Coronary artery (tissue), 2 donors: ENCODE measurements at regions not wholly inside any gene's neighbourhood (a gene's known extent, or its start where the extent isn't known, plus 50 kb on each side); places are given as distances from the start of the nearest gene placed in this dataset.

ENCODE experiments used
- DNase-seq: peaks from one replicate; pipeline ENCODE4 v3.0.0-alpha.2; 2017; ENCODE audit warnings: low spot score
- H3K27ac ChIP-seq, 2 donors: fragments of 200-600 bp; sonication (generic); one replicate each; pipeline ENCODE4 v1.5.1; 2016 to 2019
- H3K4me3 ChIP-seq: fragments of 200-600 bp; sonication (generic); 2 replicates; pipeline ENCODE4 v1.5.1; 2016; ENCODE audit warnings: mild to moderate bottlenecking, moderate library complexity
- TF ChIP-seq, protein P1 (sequence below): fragments of 200-600 bp; sonication (generic); IDR thresholded peaks from one replicate; pipeline ENCODE4 v1.5.1; 2019; ENCODE audit warnings: antibody characterized with exemption

DNA sequence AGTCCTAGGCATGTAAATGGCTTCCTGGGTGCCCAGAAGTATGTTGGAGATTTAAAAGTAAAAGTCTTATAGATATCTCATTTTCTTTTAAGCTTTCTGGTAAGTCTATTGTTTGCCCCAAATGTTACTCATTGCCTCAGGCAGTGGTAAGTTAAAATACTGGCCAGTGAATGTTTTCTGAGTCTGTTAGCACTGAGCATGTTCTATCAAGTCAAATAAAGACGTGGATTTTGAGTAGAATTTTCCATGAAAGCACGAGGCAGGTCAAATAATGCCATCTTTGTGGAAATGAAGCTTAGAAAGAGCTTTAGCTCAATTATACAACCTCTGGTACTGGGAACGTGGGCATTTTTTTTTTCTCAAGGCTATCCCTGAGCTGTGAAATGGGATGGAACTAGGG lies 651.3 kb upstream of the ACO1 start:
- Histone ChIP-seq H3K4me3 (no peak overlapping the region), H3K27ac (no peak overlapping the region)
- no peak for DNase-seq
- TF ChIP-seq, protein P1, sequence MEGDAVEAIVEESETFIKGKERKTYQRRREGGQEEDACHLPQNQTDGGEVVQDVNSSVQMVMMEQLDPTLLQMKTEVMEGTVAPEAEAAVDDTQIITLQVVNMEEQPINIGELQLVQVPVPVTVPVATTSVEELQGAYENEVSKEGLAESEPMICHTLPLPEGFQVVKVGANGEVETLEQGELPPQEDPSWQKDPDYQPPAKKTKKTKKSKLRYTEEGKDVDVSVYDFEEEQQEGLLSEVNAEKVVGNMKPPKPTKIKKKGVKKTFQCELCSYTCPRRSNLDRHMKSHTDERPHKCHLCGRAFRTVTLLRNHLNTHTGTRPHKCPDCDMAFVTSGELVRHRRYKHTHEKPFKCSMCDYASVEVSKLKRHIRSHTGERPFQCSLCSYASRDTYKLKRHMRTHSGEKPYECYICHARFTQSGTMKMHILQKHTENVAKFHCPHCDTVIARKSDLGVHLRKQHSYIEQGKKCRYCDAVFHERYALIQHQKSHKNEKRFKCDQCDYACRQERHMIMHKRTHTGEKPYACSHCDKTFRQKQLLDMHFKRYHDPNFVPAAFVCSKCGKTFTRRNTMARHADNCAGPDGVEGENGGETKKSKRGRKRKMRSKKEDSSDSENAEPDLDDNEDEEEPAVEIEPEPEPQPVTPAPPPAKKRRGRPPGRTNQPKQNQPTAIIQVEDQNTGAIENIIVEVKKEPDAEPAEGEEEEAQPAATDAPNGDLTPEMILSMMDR = no peak

DNA sequence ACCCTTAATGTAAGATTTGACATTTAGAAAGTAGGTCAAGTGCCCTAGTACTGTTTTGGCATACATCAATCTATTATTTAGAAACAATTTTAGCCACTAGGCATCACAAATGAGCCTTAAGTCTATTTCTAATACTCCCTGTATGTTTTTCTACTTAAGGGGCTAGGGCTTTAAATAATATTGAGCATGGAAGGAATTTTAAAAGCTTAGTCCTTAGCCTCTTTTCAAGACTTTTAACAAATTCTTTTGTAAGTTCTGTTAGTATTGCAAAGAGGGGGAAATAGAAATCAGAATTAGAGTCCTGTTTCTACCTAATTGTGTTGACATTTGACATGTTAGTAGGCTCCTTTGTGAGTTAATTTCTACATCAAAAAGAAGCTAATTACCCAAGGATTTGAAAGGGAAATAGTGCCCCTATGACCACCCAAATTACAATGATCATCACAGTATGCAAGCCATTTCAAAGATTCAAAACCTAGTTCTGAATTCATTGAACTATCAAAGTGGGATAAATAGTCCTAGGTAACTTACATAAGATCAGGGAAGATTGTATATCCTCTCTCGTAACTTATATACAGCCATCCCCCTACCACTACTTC lies 647.8 kb upstream of the ACO1 start:
- TF ChIP-seq, protein P1 = no peak
- H3K27ac ChIP-seq = no peak overlapping the region
- no peak for DNase-seq
- H3K4me3 ChIP-seq = no peak overlapping the region

DNA sequence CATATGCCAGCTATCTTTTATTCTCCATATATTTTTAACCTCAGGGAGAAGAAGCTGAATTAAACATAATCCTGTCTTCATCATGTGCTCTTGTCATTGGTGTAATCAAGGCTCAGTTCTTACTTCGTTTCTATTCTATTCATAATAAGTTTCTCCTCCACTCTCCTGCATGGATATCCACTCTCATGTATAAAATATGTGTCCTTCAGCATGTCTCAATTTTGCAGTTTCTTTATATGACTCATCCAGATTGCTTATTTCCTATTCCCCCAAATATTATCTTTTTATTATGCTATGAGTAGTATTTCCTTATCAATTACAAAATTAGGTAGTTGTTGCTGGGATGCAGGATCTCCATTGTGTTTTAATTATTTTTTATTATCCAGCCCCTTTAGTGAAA lies 643.7 kb upstream of the ACO1 start:
- DNase-seq = no peak
- TF ChIP-seq, protein P1 = no peak
- Histone ChIP-seq H3K4me3 (no peak overlapping the region), H3K27ac (no peak overlapping the region)

DNA sequence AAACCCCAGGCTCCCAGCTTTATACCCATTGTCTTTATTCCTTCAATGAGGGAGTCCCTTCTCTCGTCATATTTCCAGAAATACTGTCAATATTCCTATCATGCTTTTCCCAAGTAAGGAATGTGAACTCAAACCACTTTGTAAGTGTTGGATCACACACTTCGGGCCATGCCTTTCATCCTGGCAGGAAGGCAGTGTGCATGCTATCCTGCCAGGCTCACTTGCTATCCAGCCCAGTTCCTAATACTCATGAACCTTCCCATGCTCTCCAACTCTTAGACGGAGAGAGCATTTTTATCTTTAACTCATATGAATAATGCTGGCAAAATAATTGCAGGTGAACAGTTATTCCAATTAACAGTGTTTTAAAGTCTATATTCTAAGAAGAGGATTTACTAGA lies 639.9 kb upstream of the ACO1 start:
- H3K4me3 ChIP-seq = no peak overlapping the region
- TF ChIP-seq, protein P1 = no peak
- H3K27ac ChIP-seq = no peak overlapping the region
- DNase-seq = no peak

DNA sequence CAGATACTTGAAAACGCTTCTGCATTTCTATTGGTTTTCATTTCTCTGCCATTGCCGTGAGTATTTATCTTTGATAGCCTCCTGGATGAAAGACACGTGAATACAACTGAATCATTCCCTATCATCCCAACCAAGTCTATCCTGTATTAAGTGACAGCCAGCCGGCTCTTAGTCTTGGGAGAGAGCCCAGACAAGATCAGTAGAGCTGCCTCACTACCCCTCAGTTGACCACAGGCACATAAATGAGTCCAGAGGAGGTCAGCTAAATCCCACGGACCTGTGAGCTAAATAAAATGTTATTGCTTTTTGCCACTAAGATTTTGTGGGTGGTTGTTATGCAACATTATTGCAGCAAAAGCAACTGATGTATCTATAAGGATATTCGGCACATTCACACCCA lies 639.0 kb upstream of the ACO1 start:
- DNase-seq = no peak
- TF ChIP-seq, protein P1 = no peak
- Histone ChIP-seq H3K27ac (no peak overlapping the region), H3K4me3 (no peak overlapping the region)

DNA sequence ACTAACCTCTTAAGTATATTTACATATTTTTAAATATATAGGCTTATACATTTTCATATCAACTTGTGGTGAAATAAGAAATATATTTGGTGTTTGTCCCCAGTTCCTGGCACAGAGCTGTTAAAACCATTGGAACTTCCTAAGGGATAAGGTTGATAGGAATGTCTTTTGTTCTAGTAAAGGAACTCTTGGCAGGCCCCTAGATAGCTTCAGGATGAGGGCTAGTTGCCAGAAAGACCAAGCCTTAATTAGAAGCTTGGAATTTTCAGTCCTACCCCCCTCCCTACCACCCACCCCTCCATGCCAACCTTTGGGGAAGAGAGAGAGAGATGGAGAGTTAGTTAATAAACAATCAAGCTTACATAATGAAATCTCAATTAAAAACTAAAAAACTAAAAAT lies 638.6 kb upstream of the ACO1 start:
- no peak for DNase-seq
- TF ChIP-seq, protein P1 = no peak
- Histone ChIP-seq H3K4me3 (no peak overlapping the region), H3K27ac (no peak overlapping the region)

DNA sequence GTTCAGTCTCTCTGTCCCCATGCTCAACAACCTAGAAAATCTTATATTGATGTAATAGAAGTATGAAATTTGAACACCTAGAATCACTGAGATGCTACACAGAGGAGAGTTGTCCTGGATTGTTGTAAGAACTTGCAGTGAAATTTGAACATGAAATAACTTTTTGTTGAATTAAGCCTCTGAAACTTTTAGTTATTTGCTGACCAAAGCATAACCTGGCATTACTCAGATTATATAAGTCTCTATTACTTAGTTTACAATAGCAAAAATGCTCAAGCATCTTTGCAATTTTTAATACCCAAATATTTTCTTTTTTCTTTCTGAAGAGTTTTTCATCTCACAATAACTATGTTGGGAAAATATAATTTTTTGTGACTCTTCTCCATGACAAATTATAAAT lies 630.7 kb upstream of the ACO1 start:
- DNase-seq = no peak
- H3K4me3 ChIP-seq = no peak overlapping the region
- no peak overlapping the region for H3K27ac ChIP-seq
- TF ChIP-seq, protein P1 = no peak
